A673 (cell line): ENCODE measurements at regions not wholly inside any gene's neighbourhood (a gene's known extent, or its start where the extent isn't known, plus 50 kb on each side); places are given as distances from the start of the nearest gene placed in this dataset.
"Not testable (repeated sequence)": the region's sequence is repeated elsewhere in the genome, so short reads cannot be mapped to it uniquely, and the experiment has no call there.

Source experiments
- EZH2 ChIP-seq: fragments of 200-600 bp; sonication (generic); IDR thresholded peaks from 2 replicates; pipeline ENCODE4 v1.6.1; 2017; ENCODE audit warnings: borderline replicate concordance, low read depth, mild to moderate bottlenecking, mixed read lengths, antibody characterized with exemption, low read length; ENCODE audit not compliant: poor library complexity, severe bottlenecking
- TF ChIP-seq, protein P1 (sequence below): fragments of 300-800, 200-600 bp; sonication (generic); conservative IDR thresholded peaks from 2 replicates; pipeline ENCODE4 v1.5.1; 2017; ENCODE audit warnings: low read depth, mild to moderate bottlenecking, antibody characterized with exemption, low read length, moderate library complexity, mixed read lengths

DNA sequence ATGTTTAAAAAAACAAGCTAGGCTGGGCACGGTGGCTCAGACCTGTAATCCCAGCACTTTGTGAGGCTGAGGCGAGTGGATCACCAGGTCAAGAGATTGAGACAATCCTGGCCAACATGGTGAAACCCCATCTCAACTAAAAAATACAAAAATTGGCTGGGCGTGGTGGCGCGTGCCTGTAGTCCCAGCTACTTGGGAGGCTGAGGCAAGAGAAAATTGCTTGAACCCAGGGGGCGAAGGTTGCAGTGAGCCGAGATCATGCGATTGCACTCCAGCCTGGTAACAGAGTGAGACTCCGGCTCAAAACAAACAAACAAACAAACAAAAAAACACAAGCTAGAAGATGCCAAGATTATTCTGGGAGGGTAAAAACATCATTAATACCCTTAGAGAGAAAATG lies 172.3 kb downstream of the AVL9 start:
- TF ChIP-seq, protein P1, sequence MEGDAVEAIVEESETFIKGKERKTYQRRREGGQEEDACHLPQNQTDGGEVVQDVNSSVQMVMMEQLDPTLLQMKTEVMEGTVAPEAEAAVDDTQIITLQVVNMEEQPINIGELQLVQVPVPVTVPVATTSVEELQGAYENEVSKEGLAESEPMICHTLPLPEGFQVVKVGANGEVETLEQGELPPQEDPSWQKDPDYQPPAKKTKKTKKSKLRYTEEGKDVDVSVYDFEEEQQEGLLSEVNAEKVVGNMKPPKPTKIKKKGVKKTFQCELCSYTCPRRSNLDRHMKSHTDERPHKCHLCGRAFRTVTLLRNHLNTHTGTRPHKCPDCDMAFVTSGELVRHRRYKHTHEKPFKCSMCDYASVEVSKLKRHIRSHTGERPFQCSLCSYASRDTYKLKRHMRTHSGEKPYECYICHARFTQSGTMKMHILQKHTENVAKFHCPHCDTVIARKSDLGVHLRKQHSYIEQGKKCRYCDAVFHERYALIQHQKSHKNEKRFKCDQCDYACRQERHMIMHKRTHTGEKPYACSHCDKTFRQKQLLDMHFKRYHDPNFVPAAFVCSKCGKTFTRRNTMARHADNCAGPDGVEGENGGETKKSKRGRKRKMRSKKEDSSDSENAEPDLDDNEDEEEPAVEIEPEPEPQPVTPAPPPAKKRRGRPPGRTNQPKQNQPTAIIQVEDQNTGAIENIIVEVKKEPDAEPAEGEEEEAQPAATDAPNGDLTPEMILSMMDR, result not testable (repeated sequence)
- TF ChIP-seq EZH2, result not testable (repeated sequence)
